Mucosa of rectum (tissue), 2 donors: ENCODE measurements at regions not wholly inside any gene's neighbourhood (a gene's known extent, or its start where the extent isn't known, plus 50 kb on each side); places are given as distances from the start of the nearest gene placed in this dataset.
"Not testable (repeated sequence)": the region's sequence is repeated elsewhere in the genome, so short reads cannot be mapped to it uniquely, and the experiment has no call there.

Experiments used
- H3K27ac ChIP-seq, 2 donors: one replicate each; pipeline ENCODE4 v1.7.0; 2013; ENCODE audit warnings: inconsistent platforms in 2 of 2, low read depth in 2 of 2, low read length in 2 of 2
- H3K27me3 ChIP-seq, 2 donors: one replicate each; pipeline ENCODE4 v1.7.0; 2013; ENCODE audit warnings: low read length in 2 of 2; ENCODE audit not compliant: control insufficient read depth in 2 of 2, insufficient read depth in 2 of 2
- H3K36me3 ChIP-seq, 2 donors: one replicate each; pipeline ENCODE4 v1.7.0; 2013; ENCODE audit warnings: low read length in 2 of 2; ENCODE audit not compliant: control insufficient read depth in 2 of 2, insufficient read depth in 2 of 2
- H3K4me1 ChIP-seq, 2 donors: one replicate each; pipeline ENCODE4 v1.7.0; 2013; ENCODE audit warnings: low read length in 2 of 2, mild to moderate bottlenecking in 1 of 2; ENCODE audit not compliant: control insufficient read depth in 2 of 2, insufficient read depth in 2 of 2
- H3K4me3 ChIP-seq, 2 donors: one replicate each; pipeline ENCODE4 v1.7.0; 2013; ENCODE audit warnings: low read length in 2 of 2
- H3K9ac ChIP-seq, 2 donors: one replicate each; pipeline ENCODE4 v1.7.0; 2013; ENCODE audit warnings: low read length in 2 of 2, low read depth in 1 of 2, mild to moderate bottlenecking in 1 of 2
- H3K9me3 ChIP-seq, 2 donors: one replicate each; pipeline ENCODE4 v1.7.0; 2013; ENCODE audit warnings: low read length in 2 of 2; ENCODE audit not compliant: control insufficient read depth in 2 of 2
- donor health status: healthy.
- donor health status: Normal muscosa, but diverticular disease.

- H3K9ac ChIP-seq: no peak overlapping the region
- H3K27ac ChIP-seq: no peak overlapping the region
- no peak overlapping the region for H3K4me3 ChIP-seq
- no peaks in the 10 kb centered on the region for H3K9me3 ChIP-seq
- no peaks in the 10 kb centered on the region for H3K4me1 ChIP-seq
- no peaks in the 10 kb centered on the region for H3K36me3 ChIP-seq
- no peaks in the 10 kb centered on the region for H3K27me3 ChIP-seq
Measured at GRCh38 chr13:97884707-97885468, 68.6 kb upstream of the IPO5 start.

DNA sequence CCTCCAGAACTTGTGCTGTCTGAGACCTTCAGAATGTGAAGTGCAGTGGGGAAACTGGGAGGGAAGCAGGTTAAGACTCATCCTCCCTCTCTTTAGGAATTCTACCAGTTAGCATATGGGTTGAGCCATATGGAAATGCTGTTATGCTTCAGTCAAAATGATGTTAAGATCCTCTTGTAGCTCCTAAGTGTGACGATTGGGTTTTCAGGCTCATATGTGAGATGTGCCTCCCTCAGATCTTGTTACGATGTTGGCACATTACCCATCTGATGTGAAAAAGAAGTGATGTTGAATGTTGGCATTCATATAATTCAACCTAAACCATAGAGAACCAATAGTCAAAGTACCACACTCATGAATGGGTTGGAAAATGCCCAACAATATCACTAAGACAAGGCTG is 67.8 kb upstream of the IPO5 start:
- no peak overlapping the region for H3K27ac ChIP-seq
- no peaks in the 10 kb centered on the region for H3K9me3 ChIP-seq
- H3K4me1 ChIP-seq: no peaks in the 10 kb centered on the region
- H3K27me3 ChIP-seq: no peaks in the 10 kb centered on the region
- H3K4me3 ChIP-seq: no peak overlapping the region
- no peaks in the 10 kb centered on the region for H3K36me3 ChIP-seq
- H3K9ac ChIP-seq: no peak overlapping the region

DNA sequence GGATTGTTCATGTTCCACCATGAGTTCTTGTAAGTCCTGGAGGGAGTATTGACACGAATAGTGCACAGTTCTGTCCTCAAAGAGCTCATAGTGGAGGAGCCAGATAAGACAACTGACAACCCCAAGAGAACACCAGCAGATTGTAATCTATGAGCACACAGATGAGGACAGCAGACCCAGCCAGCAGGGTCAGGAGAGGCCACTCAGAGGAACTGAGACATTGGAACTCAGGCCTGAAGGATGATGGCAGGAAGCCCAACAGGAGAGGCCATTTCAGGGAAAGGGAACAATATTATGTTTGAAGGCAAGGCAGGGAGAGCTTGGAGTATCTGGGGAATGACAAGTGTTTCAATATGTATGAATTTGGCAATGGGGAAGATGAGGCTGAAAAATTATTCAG is 63.7 kb upstream of the IPO5 start:
- Histone ChIP-seq H3K9me3 (no peaks in the 10 kb centered on the region), H3K27ac (no peak overlapping the region), H3K27me3 (no peaks in the 10 kb centered on the region), H3K36me3 (no peaks in the 10 kb centered on the region), H3K4me1 (no peaks in the 10 kb centered on the region), H3K9ac (no peak overlapping the region), H3K4me3 (no peak overlapping the region)

DNA sequence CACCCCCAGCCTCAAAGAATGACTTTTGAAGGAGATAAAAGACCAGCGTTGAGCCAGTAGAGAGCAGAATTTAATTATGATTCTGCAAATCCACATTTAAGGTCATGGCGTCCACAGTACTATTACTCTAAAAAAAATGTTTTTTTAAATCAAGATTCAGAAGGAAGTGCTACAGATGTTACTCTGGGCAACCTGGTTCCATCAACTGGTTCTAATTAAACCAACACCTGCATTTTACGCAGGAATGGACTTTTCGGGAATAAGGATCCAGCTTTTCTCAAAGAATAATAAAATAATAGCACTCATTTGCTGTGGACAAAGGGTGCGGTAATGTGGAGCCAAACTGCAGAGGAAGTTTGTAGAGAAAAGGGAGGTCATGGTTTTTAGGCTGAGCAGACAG is 62.9 kb upstream of the IPO5 start:
- Histone ChIP-seq H3K27me3 (no peaks in the 10 kb centered on the region), H3K9ac (no peak overlapping the region), H3K9me3 (no peaks in the 10 kb centered on the region), H3K4me3 (no peak overlapping the region), H3K36me3 (no peaks in the 10 kb centered on the region), H3K27ac (no peak overlapping the region), H3K4me1 (no peaks in the 10 kb centered on the region)

GRCh38 chr13:97891964-97892363 is 61.5 kb upstream of the IPO5 start:
- H3K27ac ChIP-seq, H3K27me3 ChIP-seq, H3K36me3 ChIP-seq, H3K4me3 ChIP-seq, H3K9me3 ChIP-seq, H3K4me1 ChIP-seq, H3K9ac ChIP-seq: not testable (repeated sequence)

DNA sequence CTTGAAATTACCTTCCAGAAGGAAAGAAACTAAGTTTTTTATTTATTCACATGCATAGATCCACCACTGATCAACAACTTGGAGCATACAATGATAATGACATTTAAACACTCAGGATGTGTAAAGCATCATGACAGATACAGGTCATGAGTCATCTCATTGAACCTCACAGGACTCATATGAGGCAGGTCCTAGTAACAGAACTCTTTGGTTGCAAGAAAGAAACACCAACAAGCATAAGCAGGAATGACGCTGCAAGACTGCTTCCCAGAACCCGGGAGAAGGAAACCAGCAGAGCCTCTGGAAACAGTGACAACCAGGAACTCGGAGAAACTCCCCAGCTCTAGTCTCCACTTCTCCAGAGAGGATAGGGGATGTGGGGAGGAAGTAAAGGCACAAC is 60.8 kb upstream of the IPO5 start:
- no peaks in the 10 kb centered on the region for H3K4me1 ChIP-seq
- H3K9ac ChIP-seq: no peak overlapping the region
- H3K9me3 ChIP-seq: no peaks in the 10 kb centered on the region
- H3K4me3 ChIP-seq: no peak overlapping the region
- H3K27ac ChIP-seq: no peak overlapping the region
- H3K27me3 ChIP-seq: no peaks in the 10 kb centered on the region
- no peaks in the 10 kb centered on the region for H3K36me3 ChIP-seq

DNA sequence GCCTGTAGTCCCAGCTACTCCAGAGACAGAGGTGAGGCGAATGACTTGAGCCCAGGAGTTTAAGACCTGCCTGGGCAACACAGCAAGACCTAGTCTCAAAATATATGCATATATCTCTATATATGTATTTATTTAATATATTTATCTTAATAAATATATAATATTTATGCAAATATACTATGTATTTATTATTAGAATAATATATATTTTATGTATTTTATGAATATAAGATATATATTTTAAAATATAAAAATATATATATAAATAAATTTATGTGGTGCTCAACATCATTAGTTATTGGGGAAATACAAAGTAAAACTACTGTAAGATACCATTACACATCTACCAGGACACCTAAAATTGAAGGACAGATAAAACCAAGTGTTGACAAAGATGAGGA is 58.1 kb upstream of the IPO5 start:
- no peaks in the 10 kb centered on the region for H3K36me3 ChIP-seq

GRCh38 chr13:97896446-97896845 is 57.0 kb upstream of the IPO5 start:
- no peak overlapping the region for H3K9ac ChIP-seq
- no peaks in the 10 kb centered on the region for H3K4me1 ChIP-seq
- no peaks in the 10 kb centered on the region for H3K9me3 ChIP-seq

More for the DNA sequence above, 58.1 kb upstream of the IPO5 start:
- Histone ChIP-seq H3K27ac (no peak overlapping the region), H3K9me3 (no peaks in the 10 kb centered on the region), H3K4me3 (no peak overlapping the region), H3K27me3 (no peaks in the 10 kb centered on the region), H3K4me1 (no peaks in the 10 kb centered on the region), H3K9ac (no peak overlapping the region)

GRCh38 chr13:97901716-97902115 is 51.8 kb upstream of the IPO5 start:
- Histone ChIP-seq H3K4me3 (no peak overlapping the region), H3K9me3 (no peaks in the 10 kb centered on the region)

More at GRCh38 chr13:97896446-97896845, 57.0 kb upstream of the IPO5 start:
- Histone ChIP-seq H3K27me3 (no peaks in the 10 kb centered on the region), H3K36me3 (no peaks in the 10 kb centered on the region), H3K27ac (no peak overlapping the region), H3K4me3 (no peak overlapping the region)

More at GRCh38 chr13:97901716-97902115, 51.8 kb upstream of the IPO5 start:
- Histone ChIP-seq H3K9ac (no peak overlapping the region), H3K36me3 (no peaks in the 10 kb centered on the region), H3K4me1 (no peaks in the 10 kb centered on the region), H3K27ac (no peak overlapping the region), H3K27me3 (no peaks in the 10 kb centered on the region)
